ENCODE measurements at regions not wholly inside any gene's neighbourhood (a gene's known extent, or its start where the extent isn't known, plus 50 kb on each side); places are given as distances from the start of the nearest gene placed in this dataset.

GRCh38 chr2:352696-353095 lies 64.8 kb upstream of the ALKAL2 start (continued):
- no peak for TF ChIP-seq PBX3 (IDR thresholded peaks at IDR 0.05; ENCODE audit: insufficient replicate concordance, low read depth, low read length)

- no peak for ATAC-seq
- FAIRE-seq: no peak
- ChIA-PET CTCF (no interaction called here), POLR2A (no interaction called here), RAD21 (ENCODE audit: unreplicated experiment) (no interaction called here), SMC1A (ENCODE audit: uncharacterized antibody, unreplicated experiment) (no interaction called here)
- Histone ChIP-seq H3K79me2 (ENCODE audit: control insufficient read depth, insufficient read depth, low read length) (no peaks in the 10 kb centered on the region), H3K27me3 (replicated peaks in 1 of 2; ENCODE audit: control insufficient read depth in 2 of 2, insufficient read depth in 2 of 2, low read length in 1 of 2) (no peaks in the 10 kb centered on the region), H3K4me1 (ENCODE audit: control insufficient read depth, insufficient read depth, low read length) (no peaks in the 10 kb centered on the region), H3K36me3 (ENCODE audit: control insufficient read depth in 2 of 2, insufficient read depth in 2 of 2, low read length in 1 of 2) (no peaks in the 10 kb centered on the region), H3K9me3 (replicated peaks; ENCODE audit: control insufficient read depth, insufficient read depth, low read length) (no peaks in the 10 kb centered on the region), H3K4me2 (ENCODE audit: control insufficient read depth, insufficient read depth) (no peak overlapping the region), H3K27ac (ENCODE audit: control insufficient read depth, insufficient read depth) (no peak overlapping the region), H2AFZ (ENCODE audit: control insufficient read depth, low read depth, low read length) (no peak overlapping the region), H3K4me3 (no peak overlapping the region), H3K9ac (ENCODE audit: control insufficient read depth, insufficient read depth, low read length) (no peak overlapping the region), H4K20me1 (ENCODE audit: control insufficient read depth, insufficient read depth) (no peaks in the 10 kb centered on the region)
- no peak for DNase-seq (ENCODE audit: low read depth, low spot score)
- in situ Hi-C loops (cut with MboI): no loop called here
- intact Hi-C loops (cut with micrococcal nuclease; ENCODE audit: unreplicated experiment): no loop called here
- 2% methylated on average over 3 of the region's 3 CpGs for WGBS (ENCODE audit: insufficient coverage, insufficient replicate concordance, low lambda C conversion rate, missing lambda C conversion rate)
- BruUV-seq (replicated peaks): no TSS peak
- TF ChIP-seq RUNX3 (IDR thresholded peaks at IDR 0.05; ENCODE audit: low read length): no peak
- no peak for TF ChIP-seq NFYB (IDR thresholded peaks at IDR 0.05; ENCODE audit: insufficient read depth, low read depth, low read length)
- no peak for TF ChIP-seq NRF1 (conservative IDR thresholded peaks at IDR 0.05; ENCODE audit: low read depth, low read length)
- no peak for TF ChIP-seq POLR2AphosphoS5 (IDR thresholded peaks at IDR 0.05; ENCODE audit: low read length)
- TF ChIP-seq SPI1 (IDR thresholded peaks at IDR 0.05; ENCODE audit: borderline replicate concordance, insufficient read depth, low read depth, low read length): no peak
- no peak for TF ChIP-seq DPF2 (IDR thresholded peaks at IDR 0.05)
- TF ChIP-seq SMAD1 (IDR thresholded peaks at IDR 0.05; ENCODE audit: low read depth, partially characterized antibody): no peak
- no peak for TF ChIP-seq RAD51 (IDR thresholded peaks at IDR 0.05)
- no peak for TF ChIP-seq E2F4 (IDR thresholded peaks at IDR 0.05; ENCODE audit: low read depth, low read length)
- no peak for TF ChIP-seq USF2 (IDR thresholded peaks at IDR 0.05; ENCODE audit: borderline replicate concordance, low read depth, low read length)
- no peak for TF ChIP-seq RB1 (IDR thresholded peaks at IDR 0.05; ENCODE audit: borderline replicate concordance)
- no peak for TF ChIP-seq ZNF592 (IDR thresholded peaks at IDR 0.05)
- TF ChIP-seq MTA3 (IDR thresholded peaks at IDR 0.05; ENCODE audit: borderline replicate concordance, low read length): no peak
- no peak for TF ChIP-seq SREBF2 (IDR thresholded peaks at IDR 0.05; ENCODE audit: low read length)
These were observed 61.5 kb upstream of the ALKAL2 start for GRCh38 chr2:349390-349789.

All from GM12878 (cell line).